Loucy (cell line): ENCODE measurements at regions not wholly inside any gene's neighbourhood (a gene's known extent, or its start where the extent isn't known, plus 50 kb on each side); places are given as distances from the start of the nearest gene placed in this dataset.

Source experiments
- H2AFZ ChIP-seq: fragments of 200-600 bp; sonication (generic); 2 replicates; pipeline ENCODE4 v1.6.0; 2016; ENCODE audit warnings: antibody characterized with exemption, mild to moderate bottlenecking, low read length, moderate library complexity
- H3F3A ChIP-seq: fragments of 200-600 bp; 2 replicates; pipeline ENCODE4 v1.6.0; 2016; ENCODE audit warnings: antibody characterized with exemption, low read depth, mild to moderate bottlenecking
- H3K27me3 ChIP-seq: fragments of 200-600 bp; sonication (generic); 2 replicates; pipeline ENCODE4 v1.6.1; 2014; ENCODE audit warnings: low read length, mild to moderate bottlenecking; ENCODE audit not compliant: insufficient read depth, poor library complexity, severe bottlenecking
- H3K36me3 ChIP-seq: fragments of 200-600 bp; sonication (generic); 2 replicates; pipeline ENCODE4 v1.6.1; 2016; ENCODE audit warnings: low read length; ENCODE audit not compliant: insufficient read depth
- H3K4me1 ChIP-seq: fragments of 200-600 bp; sonication (generic); 2 replicates; pipeline ENCODE4 v1.5.1; 2014; ENCODE audit warnings: low read length, mild to moderate bottlenecking; ENCODE audit not compliant: insufficient read depth, poor library complexity, severe bottlenecking
- H3K4me2 ChIP-seq: fragments of 200-600 bp; sonication (generic); 2 replicates; pipeline ENCODE4 v1.6.0; 2014; ENCODE audit warnings: antibody characterized with exemption, low read length, low read depth, mild to moderate bottlenecking; ENCODE audit not compliant: poor library complexity, severe bottlenecking
- H3K4me3 ChIP-seq: fragments of 200-600 bp; sonication (generic); 2 replicates; pipeline ENCODE4 v1.5.1; 2014; ENCODE audit warnings: low read length, mild to moderate bottlenecking, mixed read lengths; ENCODE audit not compliant: poor library complexity, severe bottlenecking
- H3K79me2 ChIP-seq: fragments of 200-600 bp; sonication (generic); 2 replicates; pipeline ENCODE4 v1.6.1; 2014; ENCODE audit warnings: low read length; ENCODE audit not compliant: insufficient read depth
- H3K9ac ChIP-seq: fragments of 200-600 bp; sonication (generic); 2 replicates; pipeline ENCODE4 v1.6.0; 2014; ENCODE audit warnings: mild to moderate bottlenecking, low read depth, low read length, moderate library complexity; ENCODE audit not compliant: poor library complexity, severe bottlenecking
- H3K9me2 ChIP-seq: fragments of 200-600 bp; sonication (generic); replicated peaks from 2 replicates; pipeline ENCODE4 v1.6.1; 2016; ENCODE audit warnings: low read depth, low read length, mixed read lengths
- H3K9me3 ChIP-seq: fragments of 200-600 bp; sonication (generic); 2 replicates; pipeline ENCODE4 v1.6.1; 2014; ENCODE audit warnings: mild to moderate bottlenecking, antibody characterized with exemption, low read length, low read depth; ENCODE audit not compliant: insufficient read depth
- H4K20me1 ChIP-seq: fragments of 200-600 bp; sonication (generic); 2 replicates; pipeline ENCODE4 v1.6.0; 2014; ENCODE audit warnings: antibody characterized with exemption, low read length, mild to moderate bottlenecking; ENCODE audit not compliant: insufficient read depth, poor library complexity, severe bottlenecking
- CTCF ChIP-seq: fragments of 200-600 bp; sonication (generic); conservative IDR thresholded peaks from 2 replicates; pipeline ENCODE4 v1.5.1; 2014; ENCODE audit warnings: mild to moderate bottlenecking, antibody characterized with exemption, low read length
- EZH2phosphoT487 ChIP-seq: fragments of 200-600 bp; IDR thresholded peaks from 2 replicates; pipeline ENCODE4 v1.6.1; 2018; ENCODE audit warnings: antibody characterized with exemption, mild to moderate bottlenecking, moderate library complexity, borderline replicate concordance

- Histone ChIP-seq H3K27me3 (no peaks in the 10 kb centered on the region), H3K9me3 (no peaks in the 10 kb centered on the region), H3F3A (no peaks in the 10 kb centered on the region), H3K79me2 (no peaks in the 10 kb centered on the region), H3K9me2 (no peaks in the 10 kb centered on the region), H2AFZ (no peak overlapping the region), H3K36me3 (no peaks in the 10 kb centered on the region), H3K4me2 (no peak overlapping the region), H4K20me1 (no peaks in the 10 kb centered on the region), H3K9ac (no peak overlapping the region), H3K4me3 (no peak overlapping the region), H3K4me1 (no peaks in the 10 kb centered on the region)
- TF ChIP-seq CTCF, result no peak
- TF ChIP-seq EZH2phosphoT487, result no peak
These were observed 505.4 kb upstream of the DDX18 start for GRCh38 chr2:117308861-117309770.

GRCh38 chr2:117321816-117322215, 492.7 kb upstream of the DDX18 start:
- Histone ChIP-seq H3K9me2 (no peaks in the 10 kb centered on the region), H3K4me2 (no peak overlapping the region), H4K20me1 (no peaks in the 10 kb centered on the region), H3K9me3 (no peaks in the 10 kb centered on the region), H3F3A (no peaks in the 10 kb centered on the region), H3K9ac (no peak overlapping the region), H2AFZ (no peak overlapping the region), H3K4me3 (no peak overlapping the region), H3K4me1 (no peaks in the 10 kb centered on the region), H3K27me3 (no peaks in the 10 kb centered on the region), H3K79me2 (no peaks in the 10 kb centered on the region), H3K36me3 (no peaks in the 10 kb centered on the region)
- TF ChIP-seq CTCF (no peak), EZH2phosphoT487 (no peak)

GRCh38 chr2:117323331-117323730, 491.2 kb upstream of the DDX18 start:
- Histone ChIP-seq H3K79me2 (no peaks in the 10 kb centered on the region), H3K27me3 (no peaks in the 10 kb centered on the region), H3K4me1 (no peaks in the 10 kb centered on the region), H3F3A (no peaks in the 10 kb centered on the region), H3K9ac (no peak overlapping the region), H3K4me2 (no peak overlapping the region), H3K9me3 (no peaks in the 10 kb centered on the region), H4K20me1 (no peaks in the 10 kb centered on the region), H3K4me3 (no peak overlapping the region), H2AFZ (no peak overlapping the region), H3K9me2 (no peaks in the 10 kb centered on the region), H3K36me3 (no peaks in the 10 kb centered on the region)
- no peak for TF ChIP-seq CTCF
- TF ChIP-seq EZH2phosphoT487, result no peak
